ENCODE measurements at regions not wholly inside any gene's neighbourhood (a gene's known extent, or its start where the extent isn't known, plus 50 kb on each side); places are given as distances from the start of the nearest gene placed in this dataset.

DNA sequence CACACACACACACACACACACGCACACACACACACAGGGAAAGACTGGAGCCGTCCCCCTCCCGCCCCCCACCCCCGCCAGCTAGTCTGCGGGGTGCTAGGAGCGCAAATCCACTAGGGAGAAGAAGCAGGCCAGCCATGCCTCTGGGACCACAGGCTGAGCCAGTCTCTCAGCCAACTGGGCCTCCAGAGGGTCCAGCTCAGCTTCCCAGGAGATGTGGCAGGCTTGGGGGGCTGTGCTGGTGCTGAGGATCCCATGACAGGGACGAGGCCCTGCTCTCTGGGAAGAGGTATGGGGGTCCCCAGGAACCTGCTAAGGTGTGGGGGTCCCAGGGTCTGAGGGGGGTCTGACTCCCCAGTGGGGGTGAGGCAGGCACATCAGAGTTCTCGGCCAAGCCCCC is 133.5 kb downstream of the NCOR2 start:
- no peak overlapping the region for H3K4me3 ChIP-seq (ENCODE audit: low read length)
- DNase-seq (ENCODE audit: low read depth), result no peak
- TF ChIP-seq, protein P1, sequence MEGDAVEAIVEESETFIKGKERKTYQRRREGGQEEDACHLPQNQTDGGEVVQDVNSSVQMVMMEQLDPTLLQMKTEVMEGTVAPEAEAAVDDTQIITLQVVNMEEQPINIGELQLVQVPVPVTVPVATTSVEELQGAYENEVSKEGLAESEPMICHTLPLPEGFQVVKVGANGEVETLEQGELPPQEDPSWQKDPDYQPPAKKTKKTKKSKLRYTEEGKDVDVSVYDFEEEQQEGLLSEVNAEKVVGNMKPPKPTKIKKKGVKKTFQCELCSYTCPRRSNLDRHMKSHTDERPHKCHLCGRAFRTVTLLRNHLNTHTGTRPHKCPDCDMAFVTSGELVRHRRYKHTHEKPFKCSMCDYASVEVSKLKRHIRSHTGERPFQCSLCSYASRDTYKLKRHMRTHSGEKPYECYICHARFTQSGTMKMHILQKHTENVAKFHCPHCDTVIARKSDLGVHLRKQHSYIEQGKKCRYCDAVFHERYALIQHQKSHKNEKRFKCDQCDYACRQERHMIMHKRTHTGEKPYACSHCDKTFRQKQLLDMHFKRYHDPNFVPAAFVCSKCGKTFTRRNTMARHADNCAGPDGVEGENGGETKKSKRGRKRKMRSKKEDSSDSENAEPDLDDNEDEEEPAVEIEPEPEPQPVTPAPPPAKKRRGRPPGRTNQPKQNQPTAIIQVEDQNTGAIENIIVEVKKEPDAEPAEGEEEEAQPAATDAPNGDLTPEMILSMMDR (IDR thresholded peaks at IDR 0.05; ENCODE audit: insufficient read depth, low read depth, low read length, missing control alignments), result no peak

DNA sequence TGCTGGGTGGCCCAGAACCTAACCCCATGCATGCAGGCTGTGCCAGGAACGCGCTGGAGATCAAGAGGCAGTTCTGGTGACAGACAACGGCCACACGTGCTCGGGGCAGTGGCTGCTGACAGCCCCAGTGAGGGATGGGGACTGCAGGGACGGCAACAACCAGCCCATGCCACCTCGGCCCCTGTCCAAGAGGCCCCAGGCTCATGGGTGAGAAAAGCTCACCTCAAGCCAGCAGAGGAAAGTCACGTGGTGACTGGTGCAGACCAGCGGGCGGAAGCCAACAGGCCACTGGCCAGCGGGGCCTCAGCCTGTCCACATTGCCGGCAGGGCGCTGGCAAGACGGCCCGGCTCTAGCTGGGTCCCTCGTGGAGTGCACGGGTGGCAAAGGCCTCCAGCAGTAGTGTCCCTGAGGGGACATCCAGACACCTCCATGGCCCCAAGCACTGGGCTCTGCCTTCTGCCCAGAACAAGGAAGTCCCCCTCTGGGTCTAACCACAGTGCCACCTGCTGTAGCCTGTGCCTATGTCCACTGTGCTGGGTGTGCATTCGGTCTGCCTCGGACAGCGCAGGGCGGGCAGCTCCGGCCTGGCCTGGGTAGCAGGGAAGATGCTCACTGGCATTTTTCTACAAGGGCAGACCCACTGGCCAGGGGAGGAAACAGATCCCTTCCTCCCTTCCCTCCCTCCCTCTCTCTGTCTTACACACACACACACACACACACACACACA is 134.1 kb downstream of the NCOR2 start:
- no peak for DNase-seq (ENCODE audit: low read depth)
- TF ChIP-seq, protein P1 (IDR thresholded peaks at IDR 0.05; ENCODE audit: insufficient read depth, low read depth, low read length, missing control alignments), result no peak
- H3K4me3 ChIP-seq (ENCODE audit: low read length), result no peak overlapping the region

DNA sequence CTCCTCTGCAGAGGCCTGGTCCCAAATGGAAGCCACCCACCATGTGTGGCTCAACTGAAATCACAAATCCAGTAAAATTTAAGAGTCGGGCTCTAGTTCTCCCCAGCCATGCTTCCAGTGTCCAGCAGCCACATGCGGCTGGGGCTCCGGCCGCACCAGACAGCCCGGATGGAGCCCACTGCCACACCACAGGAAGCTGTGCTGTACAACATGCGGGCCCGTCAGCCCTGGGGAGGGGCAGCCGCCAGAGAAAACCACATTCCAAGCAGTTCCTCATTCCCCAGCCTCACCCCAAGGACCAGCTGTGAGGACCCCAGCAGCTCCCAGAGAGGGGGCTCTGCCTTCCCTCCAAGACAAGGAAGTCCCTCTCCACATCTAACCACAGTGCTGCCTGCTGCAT is 135.0 kb downstream of the NCOR2 start:
- no peak overlapping the region for H3K4me3 ChIP-seq (ENCODE audit: low read length)
- DNase-seq (ENCODE audit: low read depth), result no peak
- TF ChIP-seq, protein P1 (IDR thresholded peaks at IDR 0.05; ENCODE audit: insufficient read depth, low read depth, low read length, missing control alignments), result no peak

DNA sequence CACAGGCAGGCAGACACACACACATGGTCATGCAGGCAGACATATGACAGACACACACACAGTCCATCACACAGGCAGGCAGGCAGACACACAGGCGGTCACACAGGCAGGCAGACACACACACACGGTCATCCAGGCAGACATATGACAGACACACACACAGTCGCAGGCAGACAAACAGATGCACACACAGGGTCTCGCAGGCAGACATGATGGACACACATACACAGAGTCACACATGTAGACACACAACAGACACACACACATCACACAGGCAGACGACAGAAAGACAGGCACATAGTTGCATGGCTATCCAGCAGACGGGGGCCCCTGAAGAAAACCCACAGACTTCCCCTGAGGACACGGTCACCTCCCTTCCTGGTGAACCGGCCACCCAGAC is 135.4 kb downstream of the NCOR2 start:
- no peak for DNase-seq (ENCODE audit: low read depth)
- H3K4me3 ChIP-seq (ENCODE audit: low read length), result no peak overlapping the region
- TF ChIP-seq, protein P1 (IDR thresholded peaks at IDR 0.05; ENCODE audit: insufficient read depth, low read depth, low read length, missing control alignments), result no peak

DNA sequence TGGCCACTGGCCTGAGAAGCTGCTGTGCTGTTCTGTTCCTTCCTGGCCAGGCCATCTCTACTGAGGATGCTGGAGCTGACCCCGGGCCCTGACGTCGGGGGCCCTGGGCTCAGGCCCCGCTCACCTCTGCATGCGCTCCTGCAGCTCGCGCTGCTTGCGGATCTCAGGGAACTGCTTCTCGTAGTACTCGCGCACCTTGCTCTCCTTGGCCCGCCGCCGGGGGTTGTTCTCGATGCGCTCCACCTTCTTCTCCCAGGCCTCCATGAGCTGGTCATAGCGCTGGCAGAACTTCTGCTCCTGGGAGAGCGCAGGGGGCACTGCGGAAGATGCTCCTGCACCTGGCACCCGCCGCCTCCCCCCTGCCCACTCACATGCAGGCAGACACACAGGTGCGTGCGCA is 135.6 kb downstream of the RFLNA start:
- TF ChIP-seq, protein P1 (IDR thresholded peaks at IDR 0.05; ENCODE audit: insufficient read depth, low read depth, low read length, missing control alignments), result no peak
- H3K4me3 ChIP-seq (ENCODE audit: low read length), result no peak overlapping the region
- no peak for DNase-seq (ENCODE audit: low read depth)

DNA sequence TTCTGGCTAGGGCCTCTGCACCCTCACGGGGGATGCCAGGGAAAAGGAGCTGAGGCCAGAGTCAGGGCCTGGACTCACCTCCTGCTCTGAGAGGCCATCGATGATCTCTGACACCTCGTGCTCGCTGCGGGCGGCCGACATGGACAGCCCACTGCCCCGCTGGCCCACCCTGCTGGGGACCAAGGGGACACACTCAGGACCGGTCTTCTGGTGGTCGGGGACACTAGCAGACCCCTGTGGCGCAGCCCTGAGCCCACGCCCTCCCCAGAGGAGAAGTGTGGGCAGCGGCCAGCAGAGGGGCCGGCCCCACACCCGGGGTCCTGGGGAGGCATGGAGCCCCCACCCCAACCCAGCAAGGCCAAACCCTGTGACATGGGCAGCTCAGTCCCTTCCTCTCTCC is 134.6 kb downstream of the RFLNA start:
- TF ChIP-seq, protein P1 (IDR thresholded peaks at IDR 0.05; ENCODE audit: insufficient read depth, low read depth, low read length, missing control alignments), result no peak
- DNase-seq (ENCODE audit: low read depth), result no peak
- no peak overlapping the region for H3K4me3 ChIP-seq (ENCODE audit: low read length)

DNA sequence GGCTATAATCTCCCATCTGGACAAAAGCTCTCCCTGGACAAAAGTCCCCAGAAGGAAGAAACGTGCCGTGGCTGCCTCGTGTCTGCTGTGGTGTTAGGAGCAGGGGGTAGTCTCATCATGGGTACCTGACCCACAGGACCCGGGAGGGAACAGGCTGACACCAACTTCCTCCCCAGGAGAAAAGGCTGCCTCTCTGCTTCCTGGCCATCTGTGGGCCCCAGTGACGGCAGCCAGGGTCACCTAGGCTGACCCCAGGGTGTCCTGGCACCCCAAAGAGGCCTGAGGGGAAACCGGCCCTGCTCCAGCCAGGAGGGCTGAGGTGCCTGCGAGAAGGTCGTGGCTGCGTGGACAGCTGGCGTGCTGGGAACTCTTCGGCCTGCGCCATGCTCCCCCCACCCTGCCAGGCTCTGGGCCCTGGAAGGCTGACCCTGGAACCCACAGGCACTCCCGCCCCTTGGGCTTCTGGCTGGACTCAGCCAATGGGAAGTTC is 133.9 kb downstream of the RFLNA start:
- TF ChIP-seq, protein P1 (IDR thresholded peaks at IDR 0.05; ENCODE audit: insufficient read depth, low read depth, low read length, missing control alignments), result no peak
- H3K4me3 ChIP-seq (ENCODE audit: low read length), result no peak overlapping the region
- no peak for DNase-seq (ENCODE audit: low read depth)

All from epithelial cell of esophagus (primary cell).